IMR-90 (cell line): ENCODE measurements at regions not wholly inside any gene's neighbourhood (a gene's known extent, or its start where the extent isn't known, plus 50 kb on each side); places are given as distances from the start of the nearest gene placed in this dataset.

Experiments
- ATAC-seq: fragments of 200-7000 bp; cut with Tn5 transposase; 2 replicates; pipeline ENCODE4 v1.9.1; 2020; ENCODE audit warnings: low read depth, mild to moderate bottlenecking, moderate library complexity
- BruUV-seq: library from RNA; stranded (reverse); fragments of 400-500 nt; replicated peaks from 2 replicates; lab custom pipeline; 2021; lab: Mats Ljungman, UMichigan
- CTCF ChIA-PET: fragments of 300-600 bp; formaldehyde crosslinking; extraction: SDS; loops from one replicate; lab custom pipeline; 2021; ENCODE audit warnings: antibody characterized with exemption; lab: Yijun Ruan, JAX
- POLR2A ChIA-PET: fragments of 300-600 bp; sonication (Branson Sonifier 250); formaldehyde crosslinking; loops from one replicate; lab custom pipeline; 2022; ENCODE audit warnings: antibody characterized with exemption; ENCODE audit not compliant: unreplicated experiment; lab: Charles Lee
- DNase-seq: peaks from one replicate; pipeline ENCODE4 v3.0.0; 2013
- H2AFZ ChIP-seq: replicated peaks from 2 replicates; pipeline ENCODE3; 2013; ENCODE audit warnings: low read length, mild to moderate bottlenecking; ENCODE audit not compliant: poor library complexity
- H2AK5ac ChIP-seq: 2 replicates; pipeline ENCODE4 v1.6.1; 2013; ENCODE audit warnings: low read depth, low read length, inconsistent platforms
- H2AK9ac ChIP-seq: replicated peaks from 2 replicates; pipeline ENCODE3; 2013; ENCODE audit warnings: mild to moderate bottlenecking, low read depth, low read length, moderate library complexity; ENCODE audit not compliant: poor library complexity
- H2BK120ac ChIP-seq: 2 replicates; pipeline ENCODE4 v1.6.1; 2013; ENCODE audit warnings: low read depth, low read length, inconsistent platforms
- H2BK15ac ChIP-seq: 3 replicates; pipeline ENCODE4 v1.6.1; 2013; ENCODE audit warnings: low read depth, low read length, inconsistent platforms
- H2BK20ac ChIP-seq: 2 replicates; pipeline ENCODE4 v1.6.1; 2013; ENCODE audit warnings: low read depth, mild to moderate bottlenecking, inconsistent platforms, low read length, moderate library complexity
- H2BK5ac ChIP-seq: 2 replicates; pipeline ENCODE4 v1.6.1; 2013; ENCODE audit warnings: mild to moderate bottlenecking, low read depth, low read length, inconsistent platforms; ENCODE audit not compliant: poor library complexity, severe bottlenecking
- H3K14ac ChIP-seq: replicated peaks from 2 replicates; pipeline ENCODE4 v1.6.1; 2013; ENCODE audit warnings: low read depth, low read length, inconsistent platforms
- H3K18ac ChIP-seq: 2 replicates; pipeline ENCODE4 v1.6.1; 2013; ENCODE audit warnings: low read depth, low read length, control low read depth
- H3K23ac ChIP-seq: 2 replicates; pipeline ENCODE4 v1.6.1; 2013; ENCODE audit warnings: low read depth, low read length, inconsistent platforms
- H3K27ac ChIP-seq: 2 replicates; pipeline ENCODE4 v1.5.1; 2013; ENCODE audit warnings: mild to moderate bottlenecking, control low read depth, low read length; ENCODE audit not compliant: insufficient read depth
- H3K27me3 ChIP-seq: 2 replicates; pipeline ENCODE4 v1.6.1; 2013; ENCODE audit warnings: low read length; ENCODE audit not compliant: control insufficient read depth, insufficient read depth
- H3K36me3 ChIP-seq: 2 replicates; pipeline ENCODE4 v1.6.1; 2013; ENCODE audit warnings: low read length, mixed read lengths; ENCODE audit not compliant: control insufficient read depth, insufficient read depth
- H3K4ac ChIP-seq: 2 replicates; pipeline ENCODE4 v1.6.1; 2013; ENCODE audit warnings: low read depth, low read length, inconsistent platforms
- H3K4me1 ChIP-seq: 2 replicates; pipeline ENCODE4 v1.6.1; 2013; ENCODE audit warnings: low read length, mixed read lengths; ENCODE audit not compliant: control insufficient read depth, insufficient read depth
- H3K4me2 ChIP-seq: 2 replicates; pipeline ENCODE4 v1.6.1; 2013; ENCODE audit warnings: low read depth, mild to moderate bottlenecking, control low read depth, low read length, moderate library complexity
- H3K4me3 ChIP-seq: 2 replicates; pipeline ENCODE4 v1.5.1; 2013; ENCODE audit warnings: low read depth, mild to moderate bottlenecking, control low read depth, low read length, moderate library complexity; ENCODE audit not compliant: insufficient read depth
- H3K56ac ChIP-seq: 2 replicates; pipeline ENCODE4 v1.6.1; 2013; ENCODE audit warnings: low read length, inconsistent platforms; ENCODE audit not compliant: insufficient read depth; ENCODE audit errors: extremely low read depth
- H3K79me1 ChIP-seq, 2 experiments: 2 replicates each; pipeline ENCODE4 v1.6.1; 2013; ENCODE audit warnings: low read length in 2 of 2, inconsistent platforms in 1 of 2, low read depth in 1 of 2
- H3K9ac ChIP-seq: 2 replicates; pipeline ENCODE4 v1.6.1; 2013; ENCODE audit warnings: low read depth, low read length, control low read depth
- H3K9me1 ChIP-seq: 2 replicates; pipeline ENCODE4 v1.6.1; 2013; ENCODE audit warnings: low read length, inconsistent platforms; ENCODE audit not compliant: insufficient read depth
- H3K9me3 ChIP-seq: 2 replicates; pipeline ENCODE4 v1.6.1; 2013; ENCODE audit warnings: low read length; ENCODE audit not compliant: control insufficient read depth, insufficient read depth
- H4K20me1 ChIP-seq: 2 replicates; pipeline ENCODE4 v1.6.1; 2013; ENCODE audit warnings: low read length, inconsistent platforms; ENCODE audit not compliant: insufficient read depth
- H4K5ac ChIP-seq: 2 replicates; pipeline ENCODE4 v1.6.1; 2013; ENCODE audit warnings: mild to moderate bottlenecking, low read depth, low read length, control low read depth
- H4K8ac ChIP-seq, 2 experiments: 2 replicates each; pipeline ENCODE4 v1.6.1; 2013; ENCODE audit warnings: low read depth in 2 of 2, low read length in 2 of 2, control low read depth in 1 of 2, inconsistent platforms in 1 of 2
- H4K91ac ChIP-seq: 2 replicates; pipeline ENCODE4 v1.6.1; 2013; ENCODE audit warnings: low read depth, low read length, inconsistent platforms; ENCODE audit not compliant: insufficient read depth
- BHLHE40 ChIP-seq: fragments of 150-350 bp; IDR thresholded peaks from 2 replicates; pipeline ENCODE4 v1.6.1; 2016; ENCODE audit warnings: mild to moderate bottlenecking, low read depth, low read length
- MAZ ChIP-seq: IDR thresholded peaks from 2 replicates; pipeline ENCODE4 v1.6.1; 2012; ENCODE audit warnings: low read depth, mild to moderate bottlenecking, low read length, improper control_type of control experiment, moderate library complexity, borderline replicate concordance
- POLR2A ChIP-seq: IDR thresholded peaks from 2 replicates; pipeline ENCODE4 v1.6.1; 2012; ENCODE audit warnings: mild to moderate bottlenecking, low read depth, low read length
- RAD21 ChIP-seq: IDR thresholded peaks from 2 replicates; pipeline ENCODE4 v1.6.1; 2012; ENCODE audit warnings: low read length, improper control_type of control experiment
- RCOR1 ChIP-seq: IDR thresholded peaks from 2 replicates; pipeline ENCODE4 v1.6.1; 2012; ENCODE audit warnings: mild to moderate bottlenecking, low read length, improper control_type of control experiment; ENCODE audit not compliant: insufficient replicate concordance
- SMC3 ChIP-seq: fragments of 150-350 bp; IDR thresholded peaks from 2 replicates; pipeline ENCODE4 v1.6.1; 2016; ENCODE audit warnings: low read depth, mild to moderate bottlenecking, antibody characterized with exemption, low read length, moderate library complexity
- USF2 ChIP-seq: fragments of 150-350 bp; IDR thresholded peaks from 2 replicates; pipeline ENCODE4 v1.6.1; 2017; ENCODE audit warnings: mild to moderate bottlenecking, antibody characterized with exemption, low read length, low read depth
- WGBS, 2 experiments: methylation state at CpG; one replicate each; pipeline versions ENCODE4 v1.1.5 to v1.1.7; 2013; ENCODE audit warnings: missing lambda C conversion rate in 2 of 2; ENCODE audit not compliant: insufficient read length in 1 of 2; ENCODE audit errors: extremely low coverage in 2 of 2; 5-methylcytosine and 5-hydroxymethylcytosine counted together
- dilution Hi-C: fragments of 300-500 bp; cut with HindIII; formaldehyde crosslinking; loops from one replicate; pipeline ENCODE4 v1.14.3; 2018; ENCODE audit warnings: low sequenced_read_pairs; ENCODE audit not compliant: unreplicated experiment
- in situ Hi-C: fragments of 300-500 bp; cut with MboI; formaldehyde crosslinking; loops from 3 replicates; pipeline ENCODE4 v1.14.3; 2019; ENCODE audit warnings: low sequenced_read_pairs, inconsistent platforms, mixed read lengths
- intact Hi-C: fragments of 100-400 bp; cut with micrococcal nuclease; formaldehyde crosslinking; loops from 2 replicates; pipeline ENCODE4 v1.10.0; 2022

- no peaks in the 10 kb centered on the region for H3K27me3 ChIP-seq
- BruUV-seq = no TSS peak
- no peak overlapping the region for H3K23ac ChIP-seq
- no peak overlapping the region for H4K5ac ChIP-seq
- ATAC-seq (no peak), DNase-seq (no peak)
- no peak overlapping the region for H3K9ac ChIP-seq
- no peak overlapping the region for H2AK5ac ChIP-seq
- H3K4ac ChIP-seq = no peak overlapping the region
- H2BK15ac ChIP-seq = no peak overlapping the region
- H3K4me3 ChIP-seq = no peak overlapping the region
- intact Hi-C loops = no loop called here
- no peak overlapping the region for H3K56ac ChIP-seq
- H3K27ac ChIP-seq = no peak overlapping the region
- H2AFZ ChIP-seq = no peak overlapping the region
- in situ Hi-C loops = no loop called here
- POLR2A ChIA-PET = no interaction called here
- H4K20me1 ChIP-seq = no peaks in the 10 kb centered on the region
- no peak overlapping the region for H4K91ac ChIP-seq
- H3K9me1 ChIP-seq = no peaks in the 10 kb centered on the region
- no peaks in the 10 kb centered on the region for H3K9me3 ChIP-seq
- H3K4me2 ChIP-seq = no peak overlapping the region
- CTCF ChIA-PET = no interaction called here
- H3K79me1 ChIP-seq = no peaks in the 10 kb centered on the region
- no peak overlapping the region for H2BK5ac ChIP-seq
- H2BK20ac ChIP-seq = no peak overlapping the region
- H3K18ac ChIP-seq = no peak overlapping the region
- H2AK9ac ChIP-seq = no peak overlapping the region
- H3K36me3 ChIP-seq = no peaks in the 10 kb centered on the region
- H3K4me1 ChIP-seq = no peaks in the 10 kb centered on the region
- H2BK120ac ChIP-seq = no peak overlapping the region
- WGBS, 2 experiments = no CpG with 5 or more reads among the region's 2 CpGs
- no peak overlapping the region for H3K14ac ChIP-seq
- no peak overlapping the region for H4K8ac ChIP-seq
- dilution Hi-C loops = no loop called here
- TF ChIP-seq BHLHE40 (no peak), SMC3 (no peak), RCOR1 (no peak), RAD21 (no peak), POLR2A (no peak), USF2 (no peak), MAZ (no peak)
Measured at GRCh38 chr2:163008642-163009041, 170.1 kb upstream of the KCNH7 start.
